ENCODE measurements at regions not wholly inside any gene's neighbourhood (a gene's known extent, or its start where the extent isn't known, plus 50 kb on each side); places are given as distances from the start of the nearest gene placed in this dataset.

DNA sequence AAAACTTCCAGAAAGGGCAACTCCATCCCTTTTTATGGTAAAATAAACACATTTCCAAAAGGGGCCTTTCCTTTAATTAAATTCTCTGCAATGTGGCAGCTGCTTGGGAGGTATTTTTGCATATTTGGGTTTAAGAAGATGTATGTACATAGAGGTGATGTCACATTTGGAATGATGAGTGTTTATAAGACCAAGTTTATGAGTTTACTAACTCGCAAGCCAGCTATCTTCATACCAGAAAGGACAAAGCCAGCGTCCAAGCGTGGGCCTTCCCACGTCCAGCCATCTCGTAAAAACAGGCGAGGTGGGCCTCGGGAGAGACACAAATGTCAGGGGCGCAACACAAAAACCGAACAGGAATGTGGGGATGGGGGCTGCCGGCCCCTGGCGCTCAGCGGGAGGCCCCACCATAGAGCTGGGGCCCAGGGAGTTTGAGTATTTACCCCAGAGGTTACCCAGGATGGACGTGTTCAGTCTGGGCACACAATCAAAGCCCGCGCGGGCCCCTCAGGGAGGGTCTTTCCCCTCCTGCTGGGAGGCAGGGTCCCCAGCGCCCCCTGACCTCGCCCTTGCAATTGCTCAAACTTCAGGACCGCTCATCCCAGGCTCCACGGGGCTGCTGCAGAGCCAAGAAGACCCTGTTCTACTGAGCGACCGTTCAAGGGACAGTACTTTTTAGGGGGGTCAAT is 137.3 kb downstream of the TWIST2 start:
- no peak for DNase-seq

DNA sequence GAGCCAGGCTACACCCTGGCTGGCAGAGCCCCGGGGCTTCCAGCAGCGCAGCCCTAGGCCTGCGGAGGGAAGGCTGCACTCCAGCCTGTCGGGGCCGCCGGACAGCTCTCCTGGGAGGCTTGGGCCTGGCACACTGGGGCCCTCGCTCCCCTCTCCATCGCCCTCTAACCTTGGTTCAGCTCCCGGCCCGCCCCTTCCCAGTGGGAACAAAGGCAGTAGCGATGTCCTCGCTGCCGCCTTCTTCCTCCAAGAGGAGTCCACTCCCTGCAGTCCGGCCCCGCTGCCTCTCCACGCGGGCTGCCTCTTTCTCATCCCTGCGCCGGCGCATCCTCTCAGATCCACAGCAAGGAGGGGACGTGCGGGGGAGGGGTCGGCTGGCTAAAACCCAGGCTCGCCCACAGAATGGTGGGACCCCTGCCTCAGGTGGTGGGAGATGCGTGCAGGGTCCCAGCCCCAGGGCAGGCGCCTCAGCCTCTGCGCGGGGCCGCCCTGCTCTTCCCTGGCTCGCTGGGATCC is 138.1 kb downstream of the TWIST2 start:
- no peak for DNase-seq

DNA sequence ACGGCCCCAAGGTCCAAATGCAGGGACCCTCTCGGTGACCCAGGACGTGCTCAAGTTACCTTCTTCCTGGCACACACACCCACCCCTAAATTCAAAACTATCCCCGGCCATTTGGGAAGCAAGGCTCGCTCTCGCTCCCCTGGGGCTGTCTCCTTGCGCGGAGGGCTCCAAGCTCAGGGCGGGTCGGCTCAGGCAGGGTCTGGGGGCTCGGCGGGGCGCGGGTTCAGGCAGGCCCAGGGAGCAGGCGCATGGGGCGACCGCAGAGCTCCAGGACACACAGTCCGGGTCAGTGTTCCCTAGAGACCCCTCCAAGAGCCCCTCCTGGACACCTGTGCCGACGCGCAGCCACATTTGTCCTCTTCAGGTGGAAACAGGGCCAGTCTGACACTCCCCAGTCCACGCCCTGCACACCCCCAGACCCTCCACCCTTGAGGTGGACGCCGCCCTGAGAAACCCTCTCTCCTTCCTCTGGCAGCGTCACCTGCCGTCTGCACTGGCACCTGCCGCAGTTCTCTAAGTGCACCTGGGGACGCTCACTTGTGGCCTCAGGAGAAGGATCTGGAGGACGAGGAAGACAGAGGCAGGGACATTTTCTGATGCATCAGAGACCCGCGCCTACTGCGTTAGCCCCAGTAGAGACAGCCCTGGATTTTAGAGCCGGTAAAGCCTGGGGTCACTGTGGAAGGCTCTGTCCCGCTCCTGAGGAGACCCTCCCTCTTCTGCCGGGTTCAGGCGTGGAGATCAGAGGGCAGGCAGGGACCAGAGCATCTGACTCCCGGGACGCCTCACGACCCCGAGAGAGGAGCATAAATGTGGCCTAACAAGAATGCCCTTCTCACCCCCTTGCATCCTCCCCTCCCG is 138.8 kb downstream of the TWIST2 start:
- DNase-seq = no peak

DNA sequence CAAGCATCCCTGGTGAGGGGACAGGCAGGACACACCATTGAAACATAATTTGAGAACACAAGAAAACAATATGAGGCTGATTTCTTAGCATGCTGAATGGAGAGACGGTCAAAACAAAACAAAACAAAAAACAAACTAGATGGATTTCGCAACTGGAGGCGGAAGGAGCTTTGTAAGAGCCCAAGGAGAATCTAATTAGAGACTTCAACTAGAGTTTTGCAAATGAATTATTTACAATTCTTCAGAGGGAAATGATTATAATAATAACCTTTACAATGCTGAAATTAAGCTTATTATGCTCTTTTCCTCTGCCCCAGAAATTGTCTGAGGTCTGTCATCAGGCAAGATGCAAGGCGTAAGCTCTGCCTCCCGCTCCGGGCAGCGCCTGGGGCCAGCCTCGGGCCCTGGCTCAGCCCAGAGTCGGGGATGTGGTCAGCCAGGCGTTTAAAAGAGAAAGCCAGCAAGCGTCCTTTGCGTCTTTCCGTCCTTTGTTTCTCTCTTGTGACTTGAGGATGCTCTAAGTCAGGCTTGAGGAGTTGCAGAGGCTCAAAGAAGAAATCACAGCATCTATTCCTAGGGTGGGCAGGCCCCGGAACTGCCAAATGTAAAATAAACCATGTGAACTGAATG is 139.6 kb downstream of the TWIST2 start:
- DNase-seq = no peak

DNA sequence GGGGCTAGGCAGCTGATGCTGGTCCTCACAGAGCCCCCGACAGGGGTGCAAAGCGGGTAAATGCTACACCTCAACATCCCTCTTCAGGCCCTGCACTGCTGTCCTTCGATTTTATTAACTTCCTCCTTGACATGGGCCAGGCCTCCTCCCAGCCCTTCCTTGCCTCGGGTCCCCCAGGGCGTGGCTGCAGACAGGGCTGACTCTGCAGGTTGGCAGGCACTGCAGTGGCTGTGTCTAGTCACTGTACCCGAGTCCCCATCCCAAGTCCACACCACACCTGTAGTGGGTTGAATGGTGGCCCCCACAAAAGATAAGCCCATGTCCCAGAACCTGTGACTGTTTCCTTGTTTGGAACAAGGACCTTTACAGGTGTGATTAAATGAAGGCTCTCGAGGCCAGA is 140.2 kb downstream of the TWIST2 start:
- no peak for DNase-seq

DNA sequence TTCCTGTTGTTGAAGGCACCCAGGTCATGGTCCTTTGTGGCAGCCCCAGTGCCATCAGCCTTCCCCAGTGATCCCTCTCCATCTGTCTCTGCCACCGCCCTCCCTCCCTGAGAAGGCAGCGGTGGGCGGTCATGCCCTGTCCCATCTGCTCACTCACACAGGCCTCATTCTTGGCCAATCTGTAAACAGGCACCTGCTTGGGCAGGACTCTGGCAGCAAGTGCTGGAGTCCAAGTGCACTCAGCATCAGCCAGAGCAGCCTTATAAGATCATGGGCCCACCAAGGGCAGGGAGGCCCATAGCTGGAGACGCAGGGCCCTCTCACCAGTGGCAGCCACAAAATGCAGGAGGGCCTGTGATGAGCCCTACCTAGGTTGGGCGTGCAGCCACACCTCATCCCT is 140.9 kb downstream of the TWIST2 start:
- no peak for DNase-seq

DNA sequence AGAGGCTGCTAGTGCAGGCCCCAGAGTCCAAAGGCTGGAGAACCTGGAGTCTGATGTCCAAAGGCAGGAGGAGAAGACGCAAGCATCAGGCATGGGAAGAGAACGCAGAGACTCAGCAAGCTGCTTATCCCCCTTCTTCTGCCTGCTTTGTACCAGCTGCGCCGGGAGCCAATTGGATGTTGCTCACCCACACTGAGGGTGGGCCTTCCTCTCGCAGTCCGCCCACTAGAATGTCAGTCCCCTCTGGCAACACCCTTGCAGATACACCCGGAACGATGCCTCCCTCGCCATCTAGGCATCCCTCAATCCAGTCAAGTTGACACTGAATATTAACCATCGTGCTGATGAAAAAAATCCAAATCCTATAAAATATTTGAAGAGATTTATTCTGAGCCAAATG is 141.6 kb downstream of the TWIST2 start:
- DNase-seq = no peak

DNA sequence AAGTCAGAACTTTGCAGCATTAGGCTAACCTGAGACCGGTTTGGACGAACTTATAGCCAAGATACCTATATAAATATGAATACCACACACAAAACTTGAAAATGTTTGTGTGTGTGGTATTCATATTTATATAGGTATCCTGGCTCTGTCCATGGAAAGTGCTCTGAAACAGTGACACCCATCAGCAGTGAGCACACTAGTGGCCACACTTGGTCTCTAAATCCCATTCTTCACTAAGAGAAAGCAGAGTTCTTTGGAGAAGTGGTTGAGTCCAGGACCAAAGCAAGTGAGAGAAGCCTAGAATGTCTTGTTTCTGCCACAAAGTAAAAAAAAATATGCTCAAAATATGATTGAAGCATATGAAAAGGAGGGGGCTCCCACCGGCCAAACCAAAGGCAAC is 146.5 kb downstream of the TWIST2 start:
- DNase-seq = no peak

DNA sequence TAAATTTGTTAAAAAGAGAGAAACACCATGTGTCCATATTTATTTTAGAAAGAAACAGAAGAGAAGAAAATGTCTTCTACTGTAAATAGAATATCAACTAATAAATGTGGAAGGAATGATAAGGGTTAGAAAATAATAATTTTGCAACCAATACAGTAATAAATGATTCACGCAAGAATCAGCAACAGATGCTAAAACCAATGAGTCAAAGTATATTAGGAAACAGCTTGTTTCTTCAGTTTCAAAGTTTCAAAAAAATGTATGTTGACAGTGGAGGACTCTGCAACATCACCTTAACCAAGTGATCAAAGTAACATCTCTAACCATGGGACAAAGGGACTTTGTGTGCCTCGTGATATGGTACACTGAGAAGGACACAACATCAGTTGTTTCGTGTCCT is 147.0 kb downstream of the TWIST2 start:
- no peak for DNase-seq

DNA sequence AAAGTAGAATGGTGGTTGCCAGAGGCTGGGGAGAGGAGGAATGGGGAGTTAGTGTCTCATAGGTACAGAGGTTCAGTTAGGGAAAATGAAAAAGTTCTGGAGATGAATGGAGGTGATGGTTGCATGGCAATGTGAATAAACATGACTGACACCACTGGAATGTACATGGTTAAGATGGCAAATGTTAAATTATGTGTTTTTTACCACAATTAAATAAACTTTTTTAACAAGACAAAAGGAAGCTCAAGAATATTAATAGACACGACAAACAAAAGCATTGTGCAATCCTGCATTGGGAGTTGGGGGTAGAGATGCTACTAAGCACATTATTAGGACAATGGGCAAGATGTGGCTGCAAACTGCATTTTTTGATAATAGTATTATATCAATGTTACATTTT is 147.7 kb downstream of the TWIST2 start:
- DNase-seq = peak; percentile 20

DNA sequence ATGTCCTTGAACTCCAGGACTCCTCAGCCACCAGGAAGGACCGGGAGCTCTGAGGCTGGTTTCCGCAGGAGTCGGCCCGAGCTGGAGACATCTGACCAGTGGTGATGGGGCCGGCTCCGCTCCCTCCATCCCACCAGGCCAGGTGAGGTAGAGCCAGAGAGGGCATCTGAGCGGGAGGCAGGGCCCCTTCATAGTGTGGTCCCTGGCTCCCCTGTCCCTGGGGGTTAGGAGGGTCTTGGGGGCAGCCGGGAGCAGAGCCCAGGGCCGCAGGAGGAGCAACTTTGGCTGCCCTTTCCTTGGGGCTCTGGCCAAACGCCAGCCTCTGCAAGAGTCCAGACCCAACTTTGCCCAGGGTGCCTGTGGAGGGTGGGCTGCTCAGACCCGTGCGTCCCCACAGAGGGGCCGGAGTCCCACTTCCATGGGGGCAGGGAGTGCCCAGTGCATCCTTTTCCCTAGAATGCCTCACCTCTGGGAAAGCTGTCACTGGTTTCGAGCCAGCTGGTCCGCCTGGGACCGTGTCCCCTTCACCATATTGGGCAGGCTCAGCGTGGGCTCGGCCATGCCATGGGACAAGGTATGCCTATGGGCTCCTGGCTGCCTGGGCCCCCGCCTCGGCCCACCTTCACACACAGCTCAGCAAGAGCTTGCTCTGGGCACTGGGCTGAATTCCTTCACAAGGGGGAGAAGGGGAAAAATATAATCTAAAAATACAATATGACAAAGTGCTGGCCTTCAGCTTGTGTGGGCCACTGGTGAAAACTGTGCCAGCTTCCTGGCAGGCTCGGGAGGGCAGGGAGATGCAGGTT is 148.6 kb downstream of the TWIST2 start:
- no peak for DNase-seq

DNA sequence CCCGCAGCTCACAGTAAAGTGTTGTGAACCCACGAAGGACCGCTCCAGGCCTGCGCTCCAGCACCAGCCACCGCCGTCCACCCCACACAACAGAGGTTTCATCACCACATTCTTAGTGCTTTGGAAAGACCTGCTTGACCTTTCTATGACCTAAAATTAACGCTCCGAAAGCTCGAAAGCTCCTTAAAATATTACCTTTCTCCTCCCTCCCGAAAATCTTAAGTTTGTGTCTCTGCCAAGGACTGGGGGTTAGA is 149.2 kb downstream of the TWIST2 start:
- no peak for DNase-seq

DNA sequence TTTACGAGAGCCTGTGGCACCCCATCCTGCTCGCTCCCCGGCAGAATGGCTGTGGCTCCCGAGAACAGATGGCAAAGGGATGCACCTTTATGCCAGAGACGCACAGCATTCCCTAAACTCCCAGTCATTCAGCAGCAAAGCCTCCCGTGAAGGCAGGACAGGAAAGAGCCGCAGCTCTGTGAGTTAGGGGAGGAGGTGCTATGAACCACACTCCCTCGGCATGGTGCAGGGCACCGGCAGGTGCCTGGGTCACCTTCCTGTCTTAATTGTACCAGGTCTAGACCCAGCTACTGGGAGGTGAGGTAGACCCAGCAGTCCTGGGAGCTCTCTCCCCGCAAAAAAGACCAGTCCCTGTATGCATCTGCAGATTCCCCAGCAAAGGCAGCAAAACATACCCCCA is 149.8 kb downstream of the TWIST2 start:
- DNase-seq = no peak
